Osteoblast (primary cell): ENCODE measurements at regions not wholly inside any gene's neighbourhood (a gene's known extent, or its start where the extent isn't known, plus 50 kb on each side); places are given as distances from the start of the nearest gene placed in this dataset.

ENCODE experiments used
- DNase-seq: peaks from one replicate; pipeline ENCODE4 v3.0.0; 2011; ENCODE audit warnings: low spot score, mixed read lengths; ENCODE audit not compliant: insufficient read length; ENCODE audit errors: missing footprints
- H2AFZ ChIP-seq: 2 replicates; pipeline ENCODE4 v1.6.0; 2011; ENCODE audit warnings: mild to moderate bottlenecking, low read length
- H3K27ac ChIP-seq: 2 replicates; pipeline ENCODE4 v1.5.1; 2011; ENCODE audit warnings: mild to moderate bottlenecking, low read depth, low read length, moderate library complexity
- H3K27me3 ChIP-seq: 2 replicates; pipeline ENCODE4 v1.6.0; 2012; ENCODE audit warnings: mild to moderate bottlenecking, control low read depth, inconsistent platforms, low read length, moderate library complexity; ENCODE audit not compliant: insufficient read depth
- H3K36me3 ChIP-seq: 2 replicates; pipeline ENCODE4 v1.5.1; 2011; ENCODE audit warnings: mild to moderate bottlenecking, low read length, control low read depth, moderate library complexity; ENCODE audit not compliant: insufficient read depth
- H3K4me1 ChIP-seq: 2 replicates; pipeline ENCODE4 v1.5.1; 2011; ENCODE audit warnings: mild to moderate bottlenecking, low read length, control low read depth, moderate library complexity; ENCODE audit not compliant: insufficient read depth
- H3K4me2 ChIP-seq: 2 replicates; pipeline ENCODE4 v1.6.0; 2011; ENCODE audit warnings: mild to moderate bottlenecking, low read length; ENCODE audit not compliant: insufficient read depth
- H3K4me3 ChIP-seq: fragments of 200-600 bp; sonication (generic); 3 replicates; pipeline ENCODE4 v1.5.1; 2012; ENCODE audit warnings: mild to moderate bottlenecking, low read length, inconsistent platforms; ENCODE audit not compliant: insufficient read depth
- H3K79me2 ChIP-seq: 2 replicates; pipeline ENCODE4 v1.6.0; 2012; ENCODE audit warnings: mild to moderate bottlenecking, low read length, control low read depth, inconsistent platforms; ENCODE audit not compliant: insufficient read depth
- H3K9me3 ChIP-seq: 2 replicates; pipeline ENCODE4 v1.5.1; 2011; ENCODE audit warnings: low read depth, low read length, control low read depth
- H4K20me1 ChIP-seq: 2 replicates; pipeline ENCODE4 v1.6.0; 2012; ENCODE audit warnings: mild to moderate bottlenecking, low read length, control low read depth; ENCODE audit not compliant: insufficient read depth
- CTCF ChIP-seq: IDR thresholded peaks from 2 replicates; pipeline ENCODE4 v1.5.1; 2011; ENCODE audit warnings: mild to moderate bottlenecking, low read depth, low read length, moderate library complexity; ENCODE audit errors: extremely low read depth

DNA sequence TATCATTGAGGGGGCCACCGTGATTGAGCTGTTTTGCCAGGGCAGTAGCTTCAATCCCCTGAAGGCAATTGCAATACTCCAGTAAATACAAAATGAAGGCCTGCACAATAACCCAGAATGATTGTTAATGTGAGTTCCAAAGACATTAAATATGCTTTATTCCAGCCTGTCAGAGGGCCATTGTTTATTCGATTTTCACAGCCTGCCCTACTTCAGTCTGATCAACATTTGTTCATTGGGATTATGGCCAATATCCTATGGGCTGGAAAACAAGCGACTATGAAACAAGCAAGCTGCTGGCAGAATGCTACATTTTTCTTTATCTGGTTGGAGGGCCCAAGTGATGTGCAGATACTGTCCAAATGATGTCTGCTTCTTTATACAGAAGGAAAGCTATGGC, 543.1 kb downstream of the TLE1 start:
- Histone ChIP-seq H3K4me1 (peaks cover 7% of the 10 kb centered on the region), H2AFZ (no peak overlapping the region), H3K27me3 (no peaks in the 10 kb centered on the region), H3K9me3 (no peaks in the 10 kb centered on the region), H3K36me3 (no peaks in the 10 kb centered on the region), H3K79me2 (no peaks in the 10 kb centered on the region), H3K4me2 (no peak overlapping the region), H3K27ac (no peak overlapping the region), H4K20me1 (no peaks in the 10 kb centered on the region), H3K4me3 (no peak overlapping the region)
- TF ChIP-seq CTCF = no peak
- no peak for DNase-seq

DNA sequence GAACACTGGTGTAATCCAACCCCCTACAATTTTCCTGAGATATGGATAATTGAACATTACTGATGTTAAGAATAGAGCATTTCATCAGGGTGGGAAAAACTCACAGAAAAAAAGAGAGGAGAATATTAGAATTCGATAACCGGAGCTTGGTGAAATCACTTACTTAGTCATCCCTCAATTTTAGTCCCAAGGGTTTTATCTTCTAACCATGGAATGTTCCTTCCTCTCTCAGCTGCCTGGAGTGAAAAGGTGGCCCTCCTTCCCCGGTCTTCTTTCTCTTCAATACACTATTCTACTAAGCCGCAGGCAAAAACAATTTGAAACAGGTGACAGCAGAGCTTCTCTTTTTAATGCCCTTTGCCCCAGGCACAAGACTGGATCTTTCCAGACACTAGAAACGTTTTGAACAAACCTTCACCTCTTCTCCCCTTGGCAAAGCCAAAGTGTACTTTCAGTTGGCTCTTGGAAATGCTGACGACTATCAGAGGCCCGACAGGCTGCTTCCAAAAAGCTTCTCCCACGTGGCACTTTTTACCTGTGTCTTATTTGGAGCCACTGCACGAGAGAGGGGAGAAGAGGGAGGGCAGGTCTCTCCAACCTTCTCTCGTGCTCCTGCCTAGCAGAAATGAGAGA, 543.9 kb downstream of the TLE1 start:
- peak; percentile 25 for DNase-seq
- H3K4me3 ChIP-seq = no peak overlapping the region
- no peaks in the 10 kb centered on the region for H3K27me3 ChIP-seq
- no peaks in the 10 kb centered on the region for H3K36me3 ChIP-seq
- TF ChIP-seq CTCF = no peak
- H3K4me2 ChIP-seq = no peak overlapping the region
- H4K20me1 ChIP-seq = no peaks in the 10 kb centered on the region
- H3K9me3 ChIP-seq = no peaks in the 10 kb centered on the region
- no peak overlapping the region for H3K27ac ChIP-seq
- H3K4me1 ChIP-seq = peaks cover 7% of the 10 kb centered on the region
- no peaks in the 10 kb centered on the region for H3K79me2 ChIP-seq
- no peak overlapping the region for H2AFZ ChIP-seq

DNA sequence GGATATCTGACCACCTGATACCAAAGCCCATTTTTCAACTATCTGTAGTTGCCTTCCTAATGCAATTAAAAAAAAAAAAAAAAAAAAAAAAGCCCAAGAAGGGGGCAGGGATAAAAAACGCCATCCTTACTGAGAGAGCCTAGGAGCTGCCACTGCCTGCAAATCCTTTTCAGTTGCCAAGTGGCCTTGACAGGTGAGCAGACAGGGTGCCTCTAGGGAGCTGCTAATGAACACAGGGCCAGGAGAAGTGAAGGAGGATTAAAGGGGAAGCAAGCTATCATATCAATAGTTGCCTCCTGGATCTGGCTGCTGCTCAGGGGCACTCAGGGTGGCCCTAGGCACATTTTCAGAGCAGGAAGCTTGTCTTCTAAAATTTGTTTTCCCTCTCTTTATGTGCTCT, 547.4 kb downstream of the TLE1 start:
- TF ChIP-seq CTCF = no peak
- H3K79me2 ChIP-seq = no peaks in the 10 kb centered on the region
- no peaks in the 10 kb centered on the region for H3K36me3 ChIP-seq
- H3K4me3 ChIP-seq = no peak overlapping the region
- H2AFZ ChIP-seq = no peak overlapping the region
- no peak overlapping the region for H3K27ac ChIP-seq
- peaks cover 13% of the 10 kb centered on the region for H3K27me3 ChIP-seq
- DNase-seq = no peak
- no peaks in the 10 kb centered on the region for H4K20me1 ChIP-seq
- peaks cover 7% of the 10 kb centered on the region for H3K4me1 ChIP-seq
- no peak overlapping the region for H3K4me2 ChIP-seq
- H3K9me3 ChIP-seq = no peaks in the 10 kb centered on the region

DNA sequence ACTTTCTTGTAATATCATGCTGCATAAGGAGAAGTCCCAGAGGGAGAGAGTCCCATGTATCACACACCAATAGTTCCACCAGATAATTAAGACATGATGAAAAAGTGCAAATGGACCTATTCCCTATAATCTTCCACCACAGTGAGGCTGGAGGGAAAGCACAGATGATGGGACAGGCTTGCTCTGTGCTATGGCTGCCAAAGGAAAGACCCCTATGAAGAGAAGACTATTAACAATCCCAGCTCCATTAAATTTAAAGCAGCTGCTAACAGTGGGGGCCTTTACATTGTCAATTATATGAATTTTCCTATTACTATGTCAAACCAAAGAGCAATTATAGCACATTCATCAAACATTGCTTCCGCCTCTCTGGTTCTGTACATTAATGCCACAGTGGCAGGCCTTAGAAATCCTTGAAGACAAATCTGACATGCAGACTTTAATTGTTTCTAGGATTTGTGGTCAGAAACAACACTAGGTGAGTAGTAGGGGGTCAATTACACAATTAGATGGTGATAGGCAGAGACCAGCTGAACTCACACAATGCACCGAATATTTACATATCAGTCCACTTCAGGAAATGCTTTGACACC, 551.3 kb downstream of the TLE1 start:
- TF ChIP-seq CTCF = no peak
- Histone ChIP-seq H3K79me2 (no peaks in the 10 kb centered on the region), H3K36me3 (no peaks in the 10 kb centered on the region), H4K20me1 (no peaks in the 10 kb centered on the region), H3K4me2 (no peak overlapping the region), H3K9me3 (no peaks in the 10 kb centered on the region), H3K4me3 (no peak overlapping the region), H3K27me3 (peaks cover 13% of the 10 kb centered on the region), H3K27ac (no peak overlapping the region), H2AFZ (no peak overlapping the region), H3K4me1 (no peaks in the 10 kb centered on the region)
- no peak for DNase-seq
